WI38 (cell line): ENCODE measurements at regions not wholly inside any gene's neighbourhood (a gene's known extent, or its start where the extent isn't known, plus 50 kb on each side); places are given as distances from the start of the nearest gene placed in this dataset.

Experiments used
- H3K4me3 ChIP-seq: 2 replicates; pipeline ENCODE4 v1.5.1; 2011; ENCODE audit warnings: low read depth, mild to moderate bottlenecking, control low read depth, low read length
- CTCF ChIP-seq: IDR thresholded peaks from 2 replicates; pipeline ENCODE4 v1.5.1; 2012; ENCODE audit warnings: low read depth, mild to moderate bottlenecking, control low read depth, low read length

- no peak overlapping the region for H3K4me3 ChIP-seq
- no peak for TF ChIP-seq CTCF
Measured at GRCh38 chr11:106424111-106424510, 346.6 kb downstream of the AASDHPPT start.

GRCh38 chr11:106425819-106426218 lies 348.4 kb downstream of the AASDHPPT start:
- no peak for TF ChIP-seq CTCF
- no peak overlapping the region for H3K4me3 ChIP-seq

GRCh38 chr11:106426696-106427095 lies 349.2 kb downstream of the AASDHPPT start:
- no peak for TF ChIP-seq CTCF
- no peak overlapping the region for H3K4me3 ChIP-seq

GRCh38 chr11:106427736-106428135 lies 350.3 kb downstream of the AASDHPPT start:
- no peak for TF ChIP-seq CTCF
- H3K4me3 ChIP-seq = no peak overlapping the region

GRCh38 chr11:106442032-106442431 lies 364.6 kb downstream of the AASDHPPT start:
- H3K4me3 ChIP-seq = no peak overlapping the region
- TF ChIP-seq CTCF = no peak

GRCh38 chr11:106446302-106446701 lies 368.8 kb downstream of the AASDHPPT start:
- no peak for TF ChIP-seq CTCF
- H3K4me3 ChIP-seq = no peak overlapping the region

- H3K4me3 ChIP-seq = no peak overlapping the region
- TF ChIP-seq CTCF = no peak
Measured at GRCh38 chr11:106446955-106447354, 369.5 kb downstream of the AASDHPPT start.
